GM21528 (cell line): ENCODE measurements at regions not wholly inside any gene's neighbourhood (a gene's known extent, or its start where the extent isn't known, plus 50 kb on each side); places are given as distances from the start of the nearest gene placed in this dataset.

ENCODE experiments used
- ATAC-seq: cut with Tn5 transposase; IDR thresholded peaks from one replicate; pipeline ENCODE4 v1.9.1; 2021; ENCODE audit warnings: mild to moderate bottlenecking, moderate library complexity; ENCODE audit not compliant: unreplicated experiment, low FRiP score

- ATAC-seq = no peak
Measured at GRCh38 chr6:98759459-98759858, 74.9 kb upstream of the POU3F2 start.

DNA sequence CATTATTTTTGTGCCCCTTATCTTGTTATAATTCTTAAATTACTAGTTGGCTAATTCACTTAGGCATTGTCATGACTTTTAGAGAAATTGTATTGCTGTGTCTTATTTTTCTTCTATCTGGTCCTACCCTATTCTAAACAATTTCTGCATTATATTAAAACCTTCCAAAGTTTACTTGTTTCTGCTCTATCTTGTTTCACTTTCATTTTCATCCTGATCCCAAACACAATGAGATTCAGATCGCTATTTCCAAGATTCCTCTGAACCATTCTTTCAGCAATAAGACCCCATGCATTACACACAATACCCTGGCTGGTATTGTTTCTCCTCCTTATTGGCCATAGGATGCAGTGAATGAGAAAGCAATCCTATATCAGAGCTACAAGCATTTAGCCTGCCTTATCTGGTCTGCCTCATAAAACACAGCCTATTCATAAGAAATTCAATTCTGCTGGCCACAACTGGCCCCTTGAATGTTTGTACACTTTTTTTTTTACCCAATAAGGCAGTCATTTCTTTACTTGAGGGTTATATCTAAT lies 69.9 kb upstream of the POU3F2 start:
- no peak for ATAC-seq

- peak; percentile 57 for ATAC-seq
Measured at GRCh38 chr6:98769546-98769945, 64.8 kb upstream of the POU3F2 start.

DNA sequence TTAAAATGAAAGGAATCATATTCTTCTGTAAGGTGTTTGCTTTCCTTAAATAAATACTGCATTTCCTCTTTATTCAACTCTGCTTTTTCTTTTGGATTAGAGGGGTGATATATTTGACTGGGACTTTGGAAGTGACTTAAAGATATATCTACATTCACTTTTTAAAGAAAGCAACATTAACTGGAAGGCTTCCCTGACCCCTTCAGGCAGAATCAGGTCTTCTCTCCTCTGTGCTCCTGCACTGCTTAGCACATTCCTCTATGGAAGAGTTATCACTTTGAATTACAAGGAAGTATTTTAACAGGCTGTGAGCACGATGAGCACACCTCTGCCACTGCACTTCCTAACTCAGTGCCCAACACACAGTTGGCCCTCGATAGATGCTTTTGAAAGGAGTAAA lies 59.2 kb upstream of the POU3F2 start:
- ATAC-seq = no peak

- peak; percentile 100 for ATAC-seq
Measured at GRCh38 chr6:98777762-98778161, 56.6 kb upstream of the POU3F2 start.

DNA sequence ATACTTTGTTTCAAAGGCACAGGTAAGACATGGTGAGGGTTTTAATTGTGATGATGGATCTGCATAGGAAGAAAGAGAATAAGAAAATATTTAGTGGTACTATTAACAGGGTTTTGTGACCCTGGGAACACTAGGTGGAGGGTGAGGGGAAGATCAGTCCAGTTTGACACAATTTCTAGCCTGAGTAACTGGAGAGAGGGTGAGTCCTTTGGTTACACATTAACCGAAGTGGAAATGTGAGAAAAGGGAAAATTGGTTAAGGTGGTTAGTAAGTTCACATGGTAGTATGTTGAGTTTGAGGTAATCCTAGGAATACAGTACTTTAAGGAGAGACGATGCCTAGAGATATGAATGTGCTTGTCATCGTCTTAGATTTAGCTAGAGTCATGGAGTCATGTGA lies 54.8 kb upstream of the POU3F2 start:
- no peak for ATAC-seq

GRCh38 chr6:98782772-98783171 lies 51.6 kb upstream of the POU3F2 start:
- no peak for ATAC-seq

GRCh38 chr6:98783578-98783977 lies 50.8 kb upstream of the POU3F2 start:
- no peak for ATAC-seq
